AG04449 (cell line): ENCODE measurements at regions not wholly inside any gene's neighbourhood (a gene's known extent, or its start where the extent isn't known, plus 50 kb on each side); places are given as distances from the start of the nearest gene placed in this dataset.

Experiments used
- CTCF ChIA-PET: fragments of 350-600 bp; formaldehyde crosslinking; extraction: SDS; loops from one replicate; lab custom pipeline; 2021; ENCODE audit warnings: antibody characterized with exemption; lab: Yijun Ruan, JAX
- POLR2A ChIA-PET: fragments of 400-600, 350-600 bp; formaldehyde crosslinking; extraction: SDS; loops from one replicate; lab custom pipeline; 2020; ENCODE audit warnings: antibody characterized with exemption, inconsistent platforms; lab: Yijun Ruan, JAX
- DNase-seq: peaks from one replicate; pipeline ENCODE4 v3.0.0-alpha.2; 2010; ENCODE audit warnings: low read depth, low spot score
- H3K4me3 ChIP-seq: 2 replicates; pipeline ENCODE4 v1.5.1; 2011; ENCODE audit warnings: low read depth, mild to moderate bottlenecking, control low read depth, low read length
- TF ChIP-seq, protein P1 (sequence below): IDR thresholded peaks from one replicate; pipeline ENCODE4 v1.5.1; 2011; ENCODE audit warnings: mild to moderate bottlenecking, moderate library complexity, low read length, control low read depth, inconsistent platforms; ENCODE audit not compliant: insufficient read depth; ENCODE audit errors: missing control alignments

DNA sequence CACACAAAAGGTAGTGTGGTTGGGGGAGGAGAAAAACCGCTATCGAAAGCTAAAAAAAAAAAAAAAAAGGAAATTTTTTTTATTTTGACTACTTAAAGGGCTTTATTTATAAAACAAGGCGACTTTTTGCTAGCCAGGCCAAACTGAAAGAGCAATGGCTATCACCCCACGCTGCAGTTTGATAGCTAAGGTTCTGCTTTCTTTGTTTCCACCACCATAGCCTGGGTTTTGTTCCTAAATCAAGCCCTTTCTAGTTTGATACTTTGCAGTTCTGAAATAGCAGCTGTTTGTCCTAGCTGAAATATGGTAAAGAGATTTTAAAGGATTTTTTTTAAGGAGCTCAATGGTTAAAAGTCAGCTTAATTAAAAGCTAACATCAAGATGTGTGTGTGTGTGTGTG, 67.4 kb upstream of the ABCA12 start:
- DNase-seq, result no peak
- ChIA-PET POLR2A (no interaction called here), CTCF (no interaction called here)
- TF ChIP-seq, protein P1, sequence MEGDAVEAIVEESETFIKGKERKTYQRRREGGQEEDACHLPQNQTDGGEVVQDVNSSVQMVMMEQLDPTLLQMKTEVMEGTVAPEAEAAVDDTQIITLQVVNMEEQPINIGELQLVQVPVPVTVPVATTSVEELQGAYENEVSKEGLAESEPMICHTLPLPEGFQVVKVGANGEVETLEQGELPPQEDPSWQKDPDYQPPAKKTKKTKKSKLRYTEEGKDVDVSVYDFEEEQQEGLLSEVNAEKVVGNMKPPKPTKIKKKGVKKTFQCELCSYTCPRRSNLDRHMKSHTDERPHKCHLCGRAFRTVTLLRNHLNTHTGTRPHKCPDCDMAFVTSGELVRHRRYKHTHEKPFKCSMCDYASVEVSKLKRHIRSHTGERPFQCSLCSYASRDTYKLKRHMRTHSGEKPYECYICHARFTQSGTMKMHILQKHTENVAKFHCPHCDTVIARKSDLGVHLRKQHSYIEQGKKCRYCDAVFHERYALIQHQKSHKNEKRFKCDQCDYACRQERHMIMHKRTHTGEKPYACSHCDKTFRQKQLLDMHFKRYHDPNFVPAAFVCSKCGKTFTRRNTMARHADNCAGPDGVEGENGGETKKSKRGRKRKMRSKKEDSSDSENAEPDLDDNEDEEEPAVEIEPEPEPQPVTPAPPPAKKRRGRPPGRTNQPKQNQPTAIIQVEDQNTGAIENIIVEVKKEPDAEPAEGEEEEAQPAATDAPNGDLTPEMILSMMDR, result no peak
- H3K4me3 ChIP-seq, result no peak overlapping the region

DNA sequence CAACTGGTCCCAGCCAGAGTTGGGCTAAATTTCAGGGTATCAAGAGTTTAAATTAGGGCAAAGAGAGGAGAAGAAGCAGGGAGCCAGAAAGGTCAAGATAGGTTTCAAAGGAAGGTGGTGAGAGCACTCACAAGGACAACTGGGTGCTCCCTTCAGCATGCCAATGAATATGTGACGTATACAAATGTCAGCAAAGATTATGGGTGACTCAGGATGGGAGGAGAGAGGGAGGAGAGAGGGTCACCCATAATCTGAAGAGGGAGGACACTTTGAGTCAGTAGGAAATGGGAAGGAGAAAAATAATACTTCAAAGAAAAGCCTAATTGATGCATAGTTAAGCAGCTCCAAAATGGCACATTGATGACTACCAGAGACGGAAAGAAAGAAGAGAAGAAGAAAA, 53.1 kb upstream of the ABCA12 start:
- TF ChIP-seq, protein P1, result no peak
- ChIA-PET CTCF (no interaction called here), POLR2A (no interaction called here)
- no peak overlapping the region for H3K4me3 ChIP-seq
- no peak for DNase-seq

DNA sequence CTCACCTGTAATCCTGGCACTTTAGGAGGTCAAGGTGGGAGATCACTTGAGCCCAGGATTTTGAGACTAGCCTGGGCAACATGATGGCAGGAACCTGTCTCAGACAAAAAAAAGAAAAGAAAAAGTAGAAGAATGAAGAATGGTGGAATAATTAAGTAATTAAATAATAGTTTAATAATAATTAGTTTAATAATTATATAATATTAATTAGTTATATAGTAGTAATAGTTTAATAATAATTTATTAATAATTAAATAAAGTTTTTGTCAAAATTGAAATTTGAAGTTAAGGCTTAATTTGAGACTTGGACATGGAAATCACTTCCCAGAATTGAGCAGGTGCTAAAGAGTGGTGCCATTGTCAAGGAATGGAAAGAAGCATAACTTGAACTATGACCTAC, 52.2 kb upstream of the ABCA12 start:
- no peak for DNase-seq
- CTCF ChIA-PET, result no interaction called here
- H3K4me3 ChIP-seq, result no peak overlapping the region
- POLR2A ChIA-PET, result no interaction called here
- TF ChIP-seq, protein P1, result no peak

DNA sequence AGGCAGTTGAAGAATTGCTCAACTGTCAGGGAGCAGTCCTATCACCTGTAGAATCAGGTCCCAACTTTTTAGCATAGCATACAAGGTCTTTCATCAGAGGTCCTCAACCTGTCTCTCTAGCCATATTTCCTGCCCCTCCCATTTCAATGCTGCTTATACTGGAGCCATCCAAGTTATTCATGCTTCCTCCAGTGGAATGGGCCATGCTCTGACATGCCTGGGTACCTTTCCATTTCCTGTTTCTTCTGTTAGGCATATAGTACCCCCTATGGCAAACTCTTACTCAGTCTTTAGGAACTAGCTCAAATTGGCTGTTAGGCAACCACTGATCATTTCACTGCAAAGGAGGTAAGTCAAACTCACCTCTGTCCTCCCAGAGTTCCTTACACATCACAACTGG, 51.0 kb upstream of the ABCA12 start:
- DNase-seq, result no peak
- ChIA-PET POLR2A (no interaction called here), CTCF (no interaction called here)
- no peak overlapping the region for H3K4me3 ChIP-seq
- TF ChIP-seq, protein P1, result no peak
